HT1080 (cell line): ENCODE measurements at regions not wholly inside any gene's neighbourhood (a gene's known extent, or its start where the extent isn't known, plus 50 kb on each side); places are given as distances from the start of the nearest gene placed in this dataset.
"Not testable (repeated sequence)": the region's sequence is repeated elsewhere in the genome, so short reads cannot be mapped to it uniquely, and the experiment has no call there.

Source experiments
- DNase-seq: peaks from one replicate; pipeline ENCODE4 v3.0.0-alpha.2; 2015; ENCODE audit warnings: low read depth

DNA sequence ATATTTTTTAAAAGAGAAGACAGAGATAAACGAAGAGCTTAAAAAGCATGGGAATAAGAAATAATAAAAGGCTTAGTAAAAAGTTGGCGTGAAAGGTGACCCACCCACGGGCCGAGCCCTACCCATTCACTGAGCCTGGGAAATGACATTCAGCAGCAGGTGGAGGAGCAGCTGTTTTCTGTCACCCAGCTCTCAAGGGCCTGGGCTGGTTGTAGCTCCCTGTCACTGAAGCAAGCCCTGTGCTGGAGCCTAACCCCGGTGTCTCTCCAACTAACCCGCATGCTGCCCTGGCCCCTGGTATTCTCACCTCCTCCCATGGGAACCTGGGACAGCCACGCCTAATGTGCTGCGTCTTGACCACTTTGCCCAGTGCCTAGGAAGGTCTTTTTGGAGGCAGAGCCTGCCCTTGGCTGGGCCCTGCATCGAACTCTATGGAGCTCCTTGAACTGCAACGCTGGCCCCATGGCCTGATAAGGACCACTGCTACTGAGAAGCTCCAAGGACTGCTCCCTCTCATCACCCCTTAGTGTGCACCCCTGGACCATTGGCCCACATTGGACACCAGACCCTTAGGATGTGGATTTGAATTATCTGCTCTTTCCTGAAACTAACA lies 68.8 kb upstream of the IYD start:
- DNase-seq: no peak

DNA sequence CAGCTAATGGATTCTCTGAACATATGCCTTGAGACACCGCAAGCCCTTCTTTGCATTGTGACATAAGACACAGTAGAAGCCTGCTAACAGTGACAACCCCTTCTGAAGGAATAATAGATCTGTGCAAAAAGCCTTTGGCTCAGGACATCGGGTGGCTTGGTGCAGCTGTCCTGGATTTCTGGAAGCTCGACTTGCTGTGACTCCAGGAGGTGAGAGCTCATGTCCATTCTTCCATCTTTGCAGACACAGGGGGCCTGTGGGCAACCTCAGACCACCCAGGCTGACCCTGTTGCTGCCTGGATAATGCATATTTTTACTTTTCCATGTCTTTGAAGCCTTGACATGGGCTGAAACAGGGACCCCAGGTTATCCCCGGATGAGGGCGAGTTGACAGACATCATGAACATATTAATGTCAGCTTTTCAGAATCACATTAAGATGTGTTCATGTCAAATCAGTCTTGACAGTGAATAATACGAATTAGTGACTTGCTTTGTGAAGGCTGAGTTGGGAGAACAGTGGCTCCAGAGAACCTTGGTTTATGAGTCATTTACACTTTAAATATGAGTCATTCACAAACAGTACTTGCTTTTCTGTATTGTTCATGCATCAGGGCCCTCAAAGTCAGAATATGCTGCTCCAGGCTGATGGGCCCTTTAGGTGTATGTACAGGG lies 66.8 kb upstream of the IYD start:
- peak; percentile 88 for DNase-seq

DNA sequence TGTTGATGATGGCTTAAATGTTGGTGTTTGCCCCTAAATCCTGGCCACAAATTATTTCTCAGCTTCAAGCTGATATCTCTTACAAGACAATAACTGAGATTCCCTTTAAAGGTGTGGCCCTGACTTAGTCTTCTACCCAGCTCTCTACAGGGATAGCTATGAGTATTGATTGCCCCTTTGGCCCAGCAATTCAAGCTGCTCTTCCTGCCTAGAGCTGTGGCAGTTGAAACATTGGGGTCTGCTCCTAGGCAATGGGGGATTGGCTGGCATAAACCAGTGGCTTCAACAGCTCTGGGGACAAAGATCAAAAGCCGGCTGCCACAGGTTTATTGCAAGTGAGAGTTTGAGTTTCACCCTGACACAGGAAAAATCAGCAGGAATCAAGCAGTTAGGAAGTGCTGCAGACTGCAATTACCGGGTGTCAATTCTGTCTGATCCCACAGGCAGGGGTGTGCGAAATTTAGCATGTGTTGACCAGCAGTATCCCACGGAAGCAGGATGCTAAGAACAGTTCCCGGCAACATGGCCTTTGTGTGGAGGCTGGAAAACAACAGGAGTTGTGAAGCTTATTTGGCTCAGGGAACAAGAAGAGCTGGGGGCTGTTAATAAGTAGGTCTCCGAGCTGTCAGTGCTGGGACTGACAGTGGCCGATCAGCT lies 66.2 kb upstream of the IYD start:
- no peak for DNase-seq

DNA sequence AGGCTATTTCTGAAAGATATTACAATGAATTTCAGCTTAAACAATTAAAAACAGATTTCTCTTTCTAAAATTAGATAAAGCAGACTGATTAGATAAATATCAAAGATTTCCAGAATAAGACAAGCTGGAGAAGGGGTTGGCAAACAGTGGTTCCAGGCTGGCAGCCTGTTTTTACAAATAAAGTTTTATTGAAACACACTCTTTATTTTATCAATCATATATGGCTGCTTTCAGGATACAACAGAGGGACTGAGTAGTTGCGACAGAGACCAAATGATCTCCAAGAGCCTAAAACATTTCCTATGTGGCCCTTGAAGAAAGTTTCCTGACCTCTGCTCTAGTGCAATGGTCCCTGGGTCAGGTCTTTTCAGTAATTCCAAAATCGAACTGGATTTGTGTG lies 65.6 kb upstream of the IYD start:
- no peak for DNase-seq

DNA sequence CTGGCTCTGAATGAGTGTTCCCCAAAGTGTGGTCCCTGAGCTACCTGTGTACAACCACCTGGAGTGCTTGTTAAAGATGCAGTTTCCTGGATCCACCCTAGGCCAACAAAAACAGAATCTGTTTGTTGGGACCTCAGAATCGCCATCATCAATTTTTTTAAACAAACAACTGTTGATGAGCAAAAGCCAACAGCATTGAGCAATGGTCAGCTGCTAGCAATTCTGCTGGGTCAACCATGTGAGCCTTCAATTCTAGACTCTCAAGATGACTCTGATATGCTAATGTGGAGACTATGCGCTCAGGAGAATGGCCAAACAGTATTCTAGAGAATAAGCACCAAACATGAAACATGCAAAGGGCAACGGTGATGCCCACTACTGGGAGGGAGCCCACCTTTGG lies 64.4 kb upstream of the IYD start:
- DNase-seq: no peak

DNA sequence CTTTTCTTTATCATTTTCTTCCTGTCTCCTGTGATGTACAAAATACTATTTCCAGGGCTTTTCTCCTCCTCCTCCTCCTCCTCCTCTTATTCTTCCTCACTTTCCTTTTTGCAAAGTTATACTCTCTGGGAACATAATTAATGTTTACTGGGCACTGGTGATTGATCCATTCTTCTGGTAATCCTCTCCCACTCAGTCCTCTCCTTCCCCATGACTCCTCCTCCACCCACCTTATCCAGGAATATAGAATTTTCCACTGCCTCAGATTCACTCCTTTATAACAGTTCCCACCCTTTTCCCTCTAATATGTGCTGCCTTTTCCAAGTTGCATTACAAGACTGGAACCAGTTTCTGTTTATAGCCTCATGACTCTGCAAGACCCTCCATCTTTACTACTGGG lies 62.5 kb upstream of the IYD start:
- no peak for DNase-seq

DNA sequence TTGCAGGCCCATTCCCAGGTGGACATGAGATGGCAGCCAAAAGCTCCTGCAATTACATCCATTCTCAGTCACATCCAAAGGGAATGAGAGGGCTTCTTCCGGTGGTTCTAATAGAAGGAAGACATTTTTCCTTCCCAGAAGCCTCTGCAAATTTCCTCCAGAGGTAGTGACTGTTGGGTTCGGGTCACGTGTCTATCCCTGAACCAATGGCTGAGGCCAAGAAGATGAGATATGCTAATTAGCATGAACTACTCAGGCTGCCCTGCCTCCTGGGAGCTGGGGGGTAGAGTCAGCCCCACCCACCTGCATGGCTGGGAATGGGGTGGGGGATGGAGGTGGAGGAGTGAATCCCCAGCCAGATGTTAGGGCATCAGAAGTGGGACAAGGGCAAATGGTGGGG lies 61.3 kb upstream of the IYD start:
- DNase-seq: no peak

DNA sequence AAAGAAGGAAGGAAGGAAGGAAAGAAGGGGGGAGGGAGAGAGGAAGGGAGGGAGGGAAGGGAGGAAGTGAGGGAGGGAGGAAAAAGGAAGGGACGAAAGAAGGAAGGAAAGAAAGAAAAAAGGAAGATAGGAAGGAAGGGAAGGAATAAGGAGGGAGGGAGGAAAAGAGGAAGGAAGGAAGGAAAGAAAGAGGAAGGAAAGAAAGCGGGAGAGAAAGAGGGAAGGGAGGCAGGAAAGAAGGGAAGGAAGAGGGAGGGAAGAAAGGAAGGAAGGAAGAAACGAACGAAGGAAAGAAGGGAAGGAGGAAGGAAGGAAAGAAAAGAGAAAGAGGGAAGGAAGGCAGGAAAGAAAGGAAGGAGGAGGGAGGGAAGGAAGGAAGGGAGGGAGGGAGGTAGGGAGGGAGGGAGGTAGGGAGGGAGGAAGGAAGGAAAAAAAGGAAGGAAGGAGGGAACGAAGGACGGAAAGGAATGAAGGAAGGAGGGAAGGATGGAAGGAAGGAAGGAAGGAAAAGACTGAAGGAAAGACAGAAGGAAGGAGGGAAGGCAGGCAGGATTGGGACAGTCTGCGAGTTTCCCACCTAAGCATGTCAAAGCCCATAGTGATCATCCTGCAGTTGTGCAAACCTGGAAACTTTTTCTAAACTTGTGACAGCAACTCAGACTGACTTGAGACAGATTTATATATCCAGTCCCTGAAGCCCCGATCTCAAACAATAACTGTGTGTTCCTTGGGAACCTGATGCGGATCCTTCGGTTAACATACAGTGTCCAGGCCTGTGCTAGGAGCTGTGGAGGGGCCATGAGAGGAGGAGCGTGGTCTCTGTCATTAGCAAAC lies 59.8 kb upstream of the IYD start:
- DNase-seq: no peak

DNA sequence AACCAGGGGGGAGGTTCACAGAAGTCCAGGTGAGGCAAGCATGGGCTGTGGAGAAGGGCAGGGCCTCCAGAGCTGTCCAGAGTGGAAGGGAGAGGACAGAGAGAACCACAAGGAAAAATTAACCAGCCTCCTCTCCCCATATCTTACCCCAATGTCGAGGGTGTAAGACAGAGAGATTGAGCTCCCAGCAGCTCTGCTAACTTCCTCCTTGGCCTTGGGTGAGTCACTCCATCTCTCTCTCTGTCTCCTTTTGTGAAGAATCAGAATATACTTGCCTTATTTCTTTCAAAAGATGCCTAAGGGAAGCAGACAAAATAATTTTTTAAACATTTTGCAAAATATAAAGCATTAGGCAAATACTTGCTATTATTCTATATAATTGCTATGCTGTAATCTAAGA lies 58.3 kb upstream of the IYD start:
- DNase-seq: no peak

DNA sequence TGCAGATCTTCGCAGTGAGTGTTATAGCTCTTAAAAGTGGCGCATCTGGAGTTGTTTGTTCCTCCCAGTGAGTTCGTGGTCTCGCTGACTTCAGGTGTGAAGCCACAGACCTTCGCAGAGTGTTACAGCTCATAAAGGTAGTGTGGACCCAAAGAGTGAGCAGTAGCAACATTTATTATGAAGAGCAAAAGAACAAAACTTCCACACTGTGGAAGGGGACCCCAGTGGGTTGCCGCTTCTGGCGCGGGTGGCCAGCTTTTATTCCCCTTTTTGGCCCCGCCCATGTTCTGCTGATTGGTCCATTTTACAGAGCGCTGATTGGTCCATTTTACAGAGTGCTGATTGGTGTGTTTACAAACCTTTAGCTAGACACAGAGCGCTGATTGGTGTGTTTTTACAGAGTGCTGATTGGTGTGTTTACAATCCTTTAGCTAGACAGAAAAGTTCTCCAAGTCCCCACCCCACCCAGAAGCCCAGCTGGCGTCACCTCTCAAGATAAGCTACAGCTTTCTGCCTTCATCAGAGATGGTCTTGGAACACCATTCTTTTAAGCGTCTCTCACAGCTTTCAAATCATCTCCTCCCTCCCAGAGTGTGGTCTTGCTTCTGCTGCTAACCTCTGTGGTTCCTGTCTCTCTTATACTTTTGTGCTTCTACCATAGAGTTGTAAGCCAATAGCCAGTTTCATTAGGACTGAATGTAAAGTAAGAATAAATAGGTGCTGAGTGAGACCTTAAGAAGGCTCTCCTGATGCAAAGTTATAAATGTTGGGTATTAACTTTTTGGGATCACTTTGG lies 57.5 kb upstream of the IYD start:
- not testable (repeated sequence) for DNase-seq

DNA sequence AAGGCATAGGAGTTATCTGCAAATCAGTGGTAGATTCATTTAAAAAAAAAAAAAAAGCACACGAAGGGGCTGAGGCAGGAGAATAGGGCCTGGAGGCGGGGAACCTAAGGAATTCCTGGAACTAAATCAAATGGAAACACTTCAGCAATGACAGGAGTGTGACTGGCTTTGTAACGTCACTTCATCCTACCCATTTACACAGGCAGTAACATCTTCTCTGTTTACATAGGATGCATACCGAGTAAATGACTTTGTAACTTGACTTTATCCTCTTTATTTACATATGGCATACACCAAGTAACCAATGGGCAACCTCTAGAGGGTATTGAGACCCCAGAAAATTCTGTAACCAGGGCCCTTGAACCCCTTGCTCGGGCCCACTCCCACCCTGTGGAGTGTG lies 56.4 kb upstream of the IYD start:
- peak; percentile 40 for DNase-seq

DNA sequence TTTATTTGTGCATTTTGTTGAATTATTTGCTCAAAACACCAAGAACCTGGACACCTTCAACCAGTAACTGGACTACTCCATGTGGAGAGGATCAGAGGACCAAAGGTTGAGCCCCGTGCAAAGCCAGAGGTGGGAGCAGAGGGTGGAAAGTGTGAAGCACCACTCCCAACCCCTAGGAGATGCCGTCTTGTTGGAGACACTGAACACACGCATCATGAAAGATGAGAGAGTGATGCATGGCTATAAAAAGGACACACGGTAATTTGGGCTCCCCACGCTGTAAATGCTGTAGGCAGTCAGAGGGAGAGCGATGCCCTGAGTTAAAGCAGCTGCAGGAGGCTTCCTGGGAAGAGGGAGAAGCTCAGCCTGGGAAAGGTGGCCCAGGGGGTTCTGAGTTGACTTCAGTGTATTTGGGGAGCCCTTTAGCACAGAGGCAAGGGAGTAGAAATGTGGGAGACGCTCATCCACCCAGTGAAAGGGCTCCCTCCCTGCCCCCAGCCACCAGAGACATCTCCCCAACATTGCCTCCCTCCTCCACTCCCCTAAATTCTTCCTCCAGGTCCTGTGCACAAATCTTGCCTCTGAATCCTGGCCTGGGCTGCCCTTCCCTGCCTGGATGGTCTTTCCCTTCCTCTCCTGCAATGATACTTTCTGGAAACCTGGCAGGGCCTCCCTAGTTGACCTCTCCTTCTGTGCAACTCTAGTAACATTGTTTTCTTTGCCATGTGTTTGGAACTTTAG lies 55.8 kb upstream of the IYD start:
- DNase-seq: no peak

DNA sequence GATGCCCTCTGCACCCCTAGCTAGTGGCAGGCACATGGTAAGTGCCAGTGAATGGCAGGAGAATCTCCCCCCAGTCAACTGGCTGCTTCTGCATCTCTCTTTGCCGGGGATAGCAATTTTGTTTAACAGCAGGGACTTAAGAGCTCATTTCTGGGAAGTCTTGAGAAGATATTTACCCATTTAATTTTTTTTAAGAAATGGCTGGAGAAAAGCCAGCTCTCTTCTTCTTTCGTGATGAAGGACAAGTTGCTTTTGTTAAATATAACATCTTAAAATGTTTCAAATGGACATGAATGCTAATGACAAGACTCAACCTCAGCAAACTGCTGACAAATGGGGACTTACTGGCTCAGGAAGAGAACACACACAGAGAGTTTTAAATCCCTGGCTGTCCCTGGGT lies 55.0 kb upstream of the IYD start:
- no peak for DNase-seq

DNA sequence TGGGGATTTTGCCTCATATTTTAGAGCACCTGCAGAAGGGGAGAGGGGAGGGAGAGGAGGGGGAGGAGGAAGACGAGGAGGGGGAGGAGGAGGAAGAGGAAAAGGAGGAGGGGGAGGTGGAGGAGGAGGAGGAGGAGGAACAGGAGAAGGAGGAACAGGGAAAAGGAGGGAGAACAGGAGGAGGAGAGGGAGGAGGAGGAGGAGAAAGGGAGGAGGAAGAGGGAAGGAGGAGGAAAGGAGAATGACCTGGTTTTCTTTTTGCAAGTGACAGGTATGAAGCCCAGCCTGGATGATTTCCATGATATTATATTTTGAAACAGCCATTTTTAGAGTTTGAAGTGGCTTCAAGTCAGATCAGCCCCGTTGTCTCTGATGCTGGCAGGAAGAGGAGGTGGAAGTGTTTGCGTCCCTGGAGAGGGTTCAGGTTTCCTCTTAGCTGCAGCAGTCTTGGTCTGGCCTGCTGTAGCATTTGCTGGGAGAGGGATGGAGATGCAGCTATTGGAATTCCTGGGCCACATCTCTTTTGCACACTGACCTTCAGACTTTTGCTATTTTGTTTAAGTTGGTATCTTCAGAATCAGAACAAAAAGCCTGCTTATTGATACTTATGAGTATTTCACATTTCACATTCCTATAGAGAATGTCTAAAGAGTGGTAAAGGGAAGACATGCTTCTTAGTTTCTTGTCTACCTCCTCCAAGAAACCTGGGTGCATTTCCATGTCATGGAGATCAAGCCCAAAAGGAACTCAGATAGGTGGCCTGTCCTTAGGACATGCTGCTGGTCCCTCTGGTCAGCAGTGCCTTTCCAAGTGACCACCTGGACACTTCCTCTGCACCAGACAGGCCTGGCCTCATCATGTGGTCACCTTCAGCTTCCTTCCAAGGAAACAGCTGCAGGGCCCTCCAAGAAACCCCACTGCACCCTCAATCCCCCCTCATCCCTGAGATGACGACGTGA lies 54.3 kb upstream of the IYD start:
- DNase-seq: no peak

DNA sequence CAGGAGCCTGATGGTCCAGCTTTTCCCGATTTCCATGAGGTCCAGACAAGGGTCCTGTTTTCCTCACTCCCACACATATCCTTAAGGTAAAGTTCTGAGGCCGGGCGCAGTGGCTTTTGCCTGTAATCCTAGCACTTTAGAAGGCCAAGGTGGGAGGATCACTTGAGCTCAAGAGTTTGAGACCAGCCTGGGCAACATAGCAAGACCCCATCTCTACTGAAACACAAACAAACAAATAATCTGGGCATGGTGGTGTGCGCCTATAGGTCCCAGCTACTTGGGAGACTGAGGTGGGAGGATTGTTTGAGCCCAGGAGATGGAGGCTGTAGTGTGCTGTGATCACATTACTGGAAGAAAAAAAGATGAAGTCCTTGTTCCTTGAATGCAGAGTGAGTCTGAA lies 53.2 kb upstream of the IYD start:
- DNase-seq: no peak

DNA sequence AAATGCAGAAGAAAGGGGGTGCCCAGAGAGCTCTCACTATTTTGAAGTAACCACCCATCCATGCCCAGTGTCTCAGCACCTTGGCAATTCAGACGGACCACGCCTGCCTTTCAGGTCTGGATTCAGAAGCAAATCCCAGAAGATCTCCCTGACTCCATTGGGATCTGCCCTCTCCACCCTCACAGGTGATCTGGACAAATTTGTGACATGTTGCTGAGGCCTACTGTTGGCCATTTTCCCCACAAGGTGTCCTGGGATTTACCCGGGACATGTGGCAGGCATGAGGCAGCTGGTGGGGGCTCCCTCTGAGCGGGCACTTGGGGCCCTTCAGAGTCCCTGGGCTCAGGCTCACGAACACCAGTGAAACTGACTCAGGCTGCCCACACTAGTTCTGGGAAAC lies 51.9 kb upstream of the IYD start:
- DNase-seq: no peak
